ENCODE measurements at regions not wholly inside any gene's neighbourhood (a gene's known extent, or its start where the extent isn't known, plus 50 kb on each side); places are given as distances from the start of the nearest gene placed in this dataset.

GRCh38 chr2:209125291-209125690 is 298.6 kb upstream of the MAP2 start:
- Histone ChIP-seq H3F3A (ENCODE audit: insufficient read depth, low read depth) (no peaks in the 10 kb centered on the region), H3K9me3 (ENCODE audit: insufficient read depth, low read depth) (no peaks in the 10 kb centered on the region), H3K4me1 (replicated peaks; ENCODE audit: insufficient read depth) (no peaks in the 10 kb centered on the region), H4K20me1 (ENCODE audit: insufficient read depth) (no peaks in the 10 kb centered on the region), H3K79me2 (ENCODE audit: low read depth) (no peaks in the 10 kb centered on the region), H2AFZ (no peak overlapping the region), H3K4me2 (no peak overlapping the region), H3K36me3 (ENCODE audit: low read depth) (no peaks in the 10 kb centered on the region), H3K4me3 (no peak overlapping the region), H3K27me3 (ENCODE audit: insufficient read depth, low read depth) (no peaks in the 10 kb centered on the region), H3K27ac (no peak overlapping the region), H3K9me2 (ENCODE audit: insufficient read depth) (no peaks in the 10 kb centered on the region)
- POLR2A ChIA-PET (ENCODE audit: unreplicated experiment) = no interaction called here
- TF ChIP-seq CTCF (conservative IDR thresholded peaks at IDR 0.05) (no peak), EZH2 (IDR thresholded peaks at IDR 0.05; ENCODE audit: low read depth) (no peak)
- BruUV-seq (replicated peaks) = no TSS peak
- CTCF ChIA-PET = no interaction called here
- no peak for DNase-seq
- intact Hi-C loops (cut with micrococcal nuclease; ENCODE audit: unreplicated experiment) = no loop called here

GRCh38 chr2:209138079-209138478 is 285.8 kb upstream of the MAP2 start:
- no peak overlapping the region for H3K4me2 ChIP-seq
- no peaks in the 10 kb centered on the region for H3K79me2 ChIP-seq (ENCODE audit: low read depth)
- no peak overlapping the region for H3K4me3 ChIP-seq
- CTCF ChIA-PET = no interaction called here
- BruUV-seq (replicated peaks) = no TSS peak
- no peaks in the 10 kb centered on the region for H3K4me1 ChIP-seq (replicated peaks; ENCODE audit: insufficient read depth)
- POLR2A ChIA-PET (ENCODE audit: unreplicated experiment) = no interaction called here
- no peak for DNase-seq
- no peaks in the 10 kb centered on the region for H3K9me3 ChIP-seq (ENCODE audit: insufficient read depth, low read depth)
- H3F3A ChIP-seq (ENCODE audit: insufficient read depth, low read depth) = no peaks in the 10 kb centered on the region
- no peaks in the 10 kb centered on the region for H3K9me2 ChIP-seq (ENCODE audit: insufficient read depth)
- TF ChIP-seq CTCF (conservative IDR thresholded peaks at IDR 0.05) (no peak), EZH2 (IDR thresholded peaks at IDR 0.05; ENCODE audit: low read depth) (no peak)
- no peak overlapping the region for H2AFZ ChIP-seq
- no peak overlapping the region for H3K27ac ChIP-seq
- intact Hi-C loops (cut with micrococcal nuclease; ENCODE audit: unreplicated experiment) = no loop called here
- no peaks in the 10 kb centered on the region for H3K27me3 ChIP-seq (ENCODE audit: insufficient read depth, low read depth)
- no peaks in the 10 kb centered on the region for H4K20me1 ChIP-seq (ENCODE audit: insufficient read depth)
- no peaks in the 10 kb centered on the region for H3K36me3 ChIP-seq (ENCODE audit: low read depth)

- Histone ChIP-seq H3K9me3 (ENCODE audit: insufficient read depth, low read depth) (no peaks in the 10 kb centered on the region), H3K27me3 (ENCODE audit: insufficient read depth, low read depth) (no peaks in the 10 kb centered on the region), H3K4me3 (no peak overlapping the region), H3K36me3 (ENCODE audit: low read depth) (no peaks in the 10 kb centered on the region), H3K79me2 (ENCODE audit: low read depth) (no peaks in the 10 kb centered on the region), H3K9me2 (ENCODE audit: insufficient read depth) (no peaks in the 10 kb centered on the region), H3K4me2 (no peak overlapping the region), H2AFZ (no peak overlapping the region), H3K27ac (no peak overlapping the region), H3F3A (ENCODE audit: insufficient read depth, low read depth) (no peaks in the 10 kb centered on the region), H4K20me1 (ENCODE audit: insufficient read depth) (no peaks in the 10 kb centered on the region), H3K4me1 (replicated peaks; ENCODE audit: insufficient read depth) (no peaks in the 10 kb centered on the region)
- TF ChIP-seq EZH2 (IDR thresholded peaks at IDR 0.05; ENCODE audit: low read depth) = no peak
- no peak for TF ChIP-seq CTCF (conservative IDR thresholded peaks at IDR 0.05)
- ChIA-PET CTCF (no interaction called here), POLR2A (ENCODE audit: unreplicated experiment) (no interaction called here)
- intact Hi-C loops (cut with micrococcal nuclease; ENCODE audit: unreplicated experiment) = no loop called here
- no TSS peak for BruUV-seq (replicated peaks)
- DNase-seq = no peak
These were observed 282.7 kb upstream of the MAP2 start for GRCh38 chr2:209141142-209141541.
